Putamen (tissue), 1 donor: ENCODE measurements at regions not wholly inside any gene's neighbourhood (a gene's known extent, or its start where the extent isn't known, plus 50 kb on each side); places are given as distances from the start of the nearest gene placed in this dataset.

ENCODE experiments used
- DNase-seq: peaks from one replicate; pipeline ENCODE4 v3.0.0-alpha.2; 2016; ENCODE audit warnings: low spot score

GRCh38 chr2:147648471-147648870, 196.4 kb upstream of the ACVR2A start:
- no peak for DNase-seq

- no peak for DNase-seq
Observed at GRCh38 chr2:147647816-147648215, 197.0 kb upstream of the ACVR2A start.

GRCh38 chr2:147646818-147647468, 197.9 kb upstream of the ACVR2A start:
- no peak for DNase-seq

- no peak for DNase-seq
Observed at GRCh38 chr2:147644491-147644890, 200.3 kb upstream of the ACVR2A start.

- DNase-seq: no peak
Observed at GRCh38 chr2:147642765-147643164, 202.1 kb upstream of the ACVR2A start.

- DNase-seq: no peak
Observed at GRCh38 chr2:147641651-147642050, 203.2 kb upstream of the ACVR2A start.

GRCh38 chr2:147639891-147640290, 204.9 kb upstream of the ACVR2A start:
- no peak for DNase-seq

- no peak for DNase-seq
Observed at GRCh38 chr2:147639386-147639785, 205.4 kb upstream of the ACVR2A start.

GRCh38 chr2:147636886-147637285, 207.9 kb upstream of the ACVR2A start:
- no peak for DNase-seq

GRCh38 chr2:147636238-147636882, 208.5 kb upstream of the ACVR2A start:
- DNase-seq: no peak

- no peak for DNase-seq
Observed at GRCh38 chr2:147634826-147635225, 210.0 kb upstream of the ACVR2A start.

GRCh38 chr2:147632198-147632597, 212.6 kb upstream of the ACVR2A start:
- DNase-seq: no peak

- no peak for DNase-seq
Observed at GRCh38 chr2:147631294-147631693, 213.5 kb upstream of the ACVR2A start.

GRCh38 chr2:147630585-147630984, 214.2 kb upstream of the ACVR2A start:
- no peak for DNase-seq

- no peak for DNase-seq
Observed at GRCh38 chr2:147628971-147629421, 215.8 kb upstream of the ACVR2A start.

- no peak for DNase-seq
Observed at GRCh38 chr2:147623328-147623727, 221.5 kb upstream of the ACVR2A start.

- no peak for DNase-seq
Observed at GRCh38 chr2:147621656-147622197, 223.1 kb upstream of the ACVR2A start.

GRCh38 chr2:147619808-147620207, 225.0 kb upstream of the ACVR2A start:
- DNase-seq: no peak

GRCh38 chr2:147615726-147616125, 229.1 kb upstream of the ACVR2A start:
- no peak for DNase-seq

- DNase-seq: no peak
Observed at GRCh38 chr2:147614979-147615470, 229.8 kb upstream of the ACVR2A start.

- no peak for DNase-seq
Observed at GRCh38 chr2:147614471-147614870, 230.4 kb upstream of the ACVR2A start.

- no peak for DNase-seq
Observed at GRCh38 chr2:147610496-147611040, 234.3 kb upstream of the ACVR2A start.

GRCh38 chr2:147609301-147609700, 235.5 kb upstream of the ACVR2A start:
- no peak for DNase-seq
